GM23248 (cell line): ENCODE measurements at regions not wholly inside any gene's neighbourhood (a gene's known extent, or its start where the extent isn't known, plus 50 kb on each side); places are given as distances from the start of the nearest gene placed in this dataset.

ENCODE experiments used
- EZH2 ChIP-seq: fragments of 200-600 bp; sonication (generic); IDR thresholded peaks from 2 replicates; pipeline ENCODE4 v1.6.1; 2018; ENCODE audit warnings: antibody characterized with exemption, mild to moderate bottlenecking; ENCODE audit not compliant: insufficient read depth, poor library complexity, severe bottlenecking
- EZH2phosphoT487 ChIP-seq: fragments of 200-600 bp; sonication (generic); IDR thresholded peaks from 2 replicates; pipeline ENCODE4 v1.6.1; 2018; ENCODE audit warnings: antibody characterized with exemption, moderate library complexity, mild to moderate bottlenecking, low read depth; ENCODE audit not compliant: insufficient read depth

DNA sequence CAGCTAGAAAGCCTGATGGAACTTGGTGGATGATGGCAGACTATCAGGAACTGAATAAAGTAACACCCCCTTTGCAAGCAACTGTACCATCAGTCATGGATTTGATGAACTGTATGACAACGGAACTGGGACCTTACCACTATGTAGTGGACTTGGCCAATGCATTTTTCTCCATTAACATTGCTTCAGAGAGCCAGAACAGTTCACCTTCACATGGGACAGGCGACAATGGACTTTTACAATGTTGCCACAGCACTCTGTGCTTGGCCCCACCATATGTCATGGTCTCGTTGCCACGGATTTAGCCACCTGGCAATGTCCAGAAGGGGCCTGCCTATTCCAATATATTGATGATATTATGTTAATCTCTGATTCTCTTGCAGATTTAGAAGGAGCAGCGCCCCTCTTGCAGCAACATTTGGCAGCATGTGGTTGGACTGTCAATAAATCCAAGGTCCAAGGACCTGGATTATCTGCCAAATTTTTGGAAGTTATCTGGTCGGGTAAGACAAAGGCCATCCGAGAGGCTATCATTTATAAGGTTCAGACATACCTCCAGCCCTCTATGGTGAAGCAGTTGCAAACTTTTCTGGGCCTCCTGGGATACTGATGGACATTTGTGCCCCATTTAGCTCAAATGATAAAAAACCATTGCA lies 52.2 kb upstream of the ZC3H15 start:
- no peak for TF ChIP-seq EZH2
- no peak for TF ChIP-seq EZH2phosphoT487
